SK-N-SH treated with all-trans-retinoic acid at 6 μM for 48 hours (cell line): ENCODE measurements at regions not wholly inside any gene's neighbourhood (a gene's known extent, or its start where the extent isn't known, plus 50 kb on each side); places are given as distances from the start of the nearest gene placed in this dataset.

ENCODE experiments used
- ARNTL ChIP-seq: fragments of 450-650 bp; formaldehyde crosslinking; IDR thresholded peaks from 2 replicates; pipeline ENCODE4 v1.5.0; 2020; ENCODE audit warnings: low read depth, mild to moderate bottlenecking, moderate library complexity, borderline replicate concordance
- BACH2 ChIP-seq: fragments of 250-450 bp; sonication (Bioruptor Pico); IDR thresholded peaks from 2 replicates; pipeline ENCODE4 v1.9.0; 2021; ENCODE audit warnings: mild to moderate bottlenecking, borderline replicate concordance
- PATZ1 ChIP-seq: fragments of 250-450 bp; sonication (Bioruptor Pico); IDR thresholded peaks from 2 replicates; pipeline ENCODE4 v1.8.0; 2020; ENCODE audit warnings: mild to moderate bottlenecking, moderate library complexity, borderline replicate concordance

GRCh38 chr2:48873666-48874065, 118.1 kb upstream of the LHCGR start:
- TF ChIP-seq ARNTL (CRISPR knock-in tag) (no peak), BACH2 (no peak), PATZ1 (CRISPR knock-in tag) (no peak)
